IPS-18c (cell line): ENCODE measurements at regions not wholly inside any gene's neighbourhood (a gene's known extent, or its start where the extent isn't known, plus 50 kb on each side); places are given as distances from the start of the nearest gene placed in this dataset.
"Not testable (repeated sequence)": the region's sequence is repeated elsewhere in the genome, so short reads cannot be mapped to it uniquely, and the experiment has no call there.

Source experiments
- H3K4me3 ChIP-seq: 2 replicates; pipeline ENCODE4 v1.7.0; 2013; ENCODE audit warnings: low read depth, mild to moderate bottlenecking, low read length, moderate library complexity; ENCODE audit not compliant: insufficient read depth
- H3K9me3 ChIP-seq: one replicate; pipeline ENCODE4 v1.6.1; 2013; ENCODE audit warnings: mild to moderate bottlenecking, low read length, moderate library complexity; ENCODE audit not compliant: control insufficient read depth, insufficient read depth

- H3K9me3 ChIP-seq, H3K4me3 ChIP-seq: not testable (repeated sequence)
Observed at GRCh38 chr9:85871683-85872082, 69.3 kb upstream of the NAA35 start.

- no peak overlapping the region for H3K4me3 ChIP-seq
- no peaks in the 10 kb centered on the region for H3K9me3 ChIP-seq
Observed at GRCh38 chr9:85872463-85872862, 68.5 kb upstream of the NAA35 start.

GRCh38 chr9:85876628-85877027 is 64.3 kb upstream of the NAA35 start:
- peaks cover 2% of the 10 kb centered on the region for H3K9me3 ChIP-seq
- no peak overlapping the region for H3K4me3 ChIP-seq

- H3K4me3 ChIP-seq, H3K9me3 ChIP-seq: not testable (repeated sequence)
Observed at GRCh38 chr9:85878872-85879597, 61.9 kb upstream of the NAA35 start.

GRCh38 chr9:85880507-85880906 is 60.4 kb upstream of the NAA35 start:
- H3K9me3 ChIP-seq, H3K4me3 ChIP-seq: not testable (repeated sequence)

- Histone ChIP-seq H3K4me3 (no peak overlapping the region; the same call in 1 of the 2 replicates), H3K9me3 (peaks cover 5% of the 10 kb centered on the region)
Observed at GRCh38 chr9:85884256-85884655, 56.7 kb upstream of the NAA35 start.

GRCh38 chr9:85890962-85891361 is 50.0 kb upstream of the NAA35 start:
- H3K9me3 ChIP-seq: peaks cover 2% of the 10 kb centered on the region

More at GRCh38 chr9:85890962-85891361, 50.0 kb upstream of the NAA35 start:
- H3K4me3 ChIP-seq: no peak overlapping the region
